Activated CD8-positive, alpha-beta memory T cell treated with anti-CD3 and anti-CD28 coated beads for 24 hours (primary cell): ENCODE measurements at regions not wholly inside any gene's neighbourhood (a gene's known extent, or its start where the extent isn't known, plus 50 kb on each side); places are given as distances from the start of the nearest gene placed in this dataset.

Experiments used
- DNase-seq: peaks from one replicate; pipeline ENCODE4 v3.0.0-alpha.2; 2020

- DNase-seq, result no peak
These were observed 570.0 kb downstream of the MMUT start for GRCh38 chr6:48893048-48893447.

- DNase-seq, result no peak
These were observed 571.7 kb downstream of the MMUT start for GRCh38 chr6:48891308-48891707.

- no peak for DNase-seq
These were observed 573.6 kb downstream of the MMUT start for GRCh38 chr6:48889429-48889828.

- no peak for DNase-seq
These were observed 579.9 kb downstream of the MMUT start for GRCh38 chr6:48883116-48883515.

- DNase-seq, result no peak
These were observed 581.5 kb downstream of the MMUT start for GRCh38 chr6:48881551-48881950.

- DNase-seq, result no peak
These were observed 593.5 kb downstream of the MMUT start for GRCh38 chr6:48869595-48869994.

- no peak for DNase-seq
These were observed 596.4 kb downstream of the MMUT start for GRCh38 chr6:48866682-48867081.

GRCh38 chr6:48860175-48860574 lies 602.9 kb downstream of the MMUT start:
- DNase-seq, result no peak

- DNase-seq, result no peak
These were observed 603.4 kb downstream of the MMUT start for GRCh38 chr6:48859562-48860123.

GRCh38 chr6:48845219-48845618 lies 617.8 kb downstream of the MMUT start:
- no peak for DNase-seq

GRCh38 chr6:48844696-48845095 lies 618.4 kb downstream of the MMUT start:
- DNase-seq, result no peak

- no peak for DNase-seq
These were observed 622.2 kb downstream of the MMUT start for GRCh38 chr6:48840896-48841295.

GRCh38 chr6:48839206-48839605 lies 623.8 kb downstream of the MMUT start:
- no peak for DNase-seq

GRCh38 chr6:48837744-48838143 lies 625.3 kb downstream of the MMUT start:
- DNase-seq, result no peak

GRCh38 chr6:48835421-48835958 lies 627.6 kb downstream of the MMUT start:
- DNase-seq, result no peak

GRCh38 chr6:48834706-48835105 lies 628.3 kb downstream of the MMUT start:
- no peak for DNase-seq

GRCh38 chr6:48833916-48834315 lies 629.1 kb downstream of the MMUT start:
- no peak for DNase-seq

- no peak for DNase-seq
These were observed 636.0 kb downstream of the MMUT start for GRCh38 chr6:48826901-48827701.

GRCh38 chr6:48826152-48826515 lies 636.9 kb downstream of the MMUT start:
- no peak for DNase-seq

- DNase-seq, result no peak
These were observed 637.4 kb downstream of the MMUT start for GRCh38 chr6:48825501-48826151.

GRCh38 chr6:48818052-48818412 lies 645.0 kb downstream of the MMUT start:
- DNase-seq, result no peak

- no peak for DNase-seq
These were observed 645.6 kb downstream of the MMUT start for GRCh38 chr6:48817333-48818051.

GRCh38 chr6:48814957-48815356 lies 648.1 kb downstream of the MMUT start:
- no peak for DNase-seq
